Caco-2 (cell line): ENCODE measurements at regions not wholly inside any gene's neighbourhood (a gene's known extent, or its start where the extent isn't known, plus 50 kb on each side); places are given as distances from the start of the nearest gene placed in this dataset.

Source experiments
- BruUV-seq: library from RNA; stranded (reverse); fragments of 400-500 nt; replicated peaks from 2 replicates; lab custom pipeline; 2021; lab: Mats Ljungman, UMichigan
- CTCF ChIA-PET: fragments of 300-600 bp; sonication (Branson Sonifier 250); formaldehyde crosslinking; loops from one replicate; lab custom pipeline; 2022; ENCODE audit warnings: antibody characterized with exemption; lab: Charles Lee
- POLR2A ChIA-PET: fragments of 300-600 bp; sonication (Branson Sonifier 250); formaldehyde crosslinking; loops from one replicate; lab custom pipeline; 2022; ENCODE audit warnings: antibody characterized with exemption; lab: Charles Lee
- DNase-seq, 2 experiments: peaks; one replicate each; pipeline versions ENCODE4 v3.0.0 to v3.0.0-alpha.2; 2020 to 2022
- H3K27me3 ChIP-seq: replicated peaks from 2 replicates; pipeline ENCODE4 v1.6.0; 2011; ENCODE audit warnings: low read length; ENCODE audit not compliant: control insufficient read depth, insufficient read depth
- H3K36me3 ChIP-seq: 2 replicates; pipeline ENCODE4 v1.5.1; 2011; ENCODE audit warnings: low read length; ENCODE audit not compliant: control insufficient read depth, insufficient read depth
- H3K4me1 ChIP-seq: fragments of 250-450 bp; sonication (Bioruptor Pico); 2 replicates; pipeline ENCODE4 v1.5.1; 2020; ENCODE audit warnings: mild to moderate bottlenecking
- H3K4me3 ChIP-seq: 2 replicates; pipeline ENCODE4 v1.5.1; 2011; ENCODE audit warnings: low read depth, mild to moderate bottlenecking, control low read depth, low read length
- H3K9me3 ChIP-seq: fragments of 250-450 bp; sonication (Bioruptor Pico); 2 replicates; pipeline ENCODE4 v1.5.1; 2020; ENCODE audit warnings: mild to moderate bottlenecking, moderate library complexity
- H3K27ac Mint-ChIP-seq: one replicate; pipeline ENCODE4 v1.8.0; 2022; ENCODE audit warnings: mixed read lengths; ENCODE audit not compliant: unreplicated experiment
- H3K27me3 Mint-ChIP-seq: one replicate; pipeline ENCODE4 v1.8.0; 2022; ENCODE audit warnings: mixed read lengths; ENCODE audit not compliant: insufficient read depth, unreplicated experiment
- H3K36me3 Mint-ChIP-seq: one replicate; pipeline ENCODE4 v1.8.0; 2022; ENCODE audit warnings: mild to moderate bottlenecking, mixed read lengths; ENCODE audit not compliant: insufficient read depth, unreplicated experiment
- H3K4me1 Mint-ChIP-seq: one replicate; pipeline ENCODE4 v1.8.0; 2022; ENCODE audit warnings: low read depth, mixed read lengths; ENCODE audit not compliant: unreplicated experiment
- H3K4me3 Mint-ChIP-seq: one replicate; pipeline ENCODE4 v1.8.0; 2022; ENCODE audit warnings: mild to moderate bottlenecking, moderate library complexity, mixed read lengths; ENCODE audit not compliant: unreplicated experiment
- H3K9me3 Mint-ChIP-seq: one replicate; pipeline ENCODE4 v1.8.0; 2022; ENCODE audit warnings: mixed read lengths; ENCODE audit not compliant: unreplicated experiment
- intact Hi-C: fragments of 100-400 bp; cut with micrococcal nuclease; formaldehyde crosslinking; loops from one replicate; pipeline ENCODE4 v1.10.0; 2022; ENCODE audit not compliant: unreplicated experiment
- TF ChIP-seq, protein P1 (sequence below), 2 experiments: fragments of 200-600 bp in 1 of 2; IDR thresholded peaks; 1 replicate in 1 of 2; 2 replicates in 1 of 2; pipeline versions ENCODE4 v1.5.1 to v1.8.0; 2011 to 2022; ENCODE audit warnings: antibody characterized with exemption in 1 of 2, control low read depth in 1 of 2, inconsistent platforms in 1 of 2, low read depth in 1 of 2, low read length in 1 of 2, mild to moderate bottlenecking in 1 of 2, moderate library complexity in 1 of 2; ENCODE audit not compliant: insufficient read depth in 1 of 2, severe bottlenecking in 1 of 2, unreplicated experiment in 1 of 2

DNA sequence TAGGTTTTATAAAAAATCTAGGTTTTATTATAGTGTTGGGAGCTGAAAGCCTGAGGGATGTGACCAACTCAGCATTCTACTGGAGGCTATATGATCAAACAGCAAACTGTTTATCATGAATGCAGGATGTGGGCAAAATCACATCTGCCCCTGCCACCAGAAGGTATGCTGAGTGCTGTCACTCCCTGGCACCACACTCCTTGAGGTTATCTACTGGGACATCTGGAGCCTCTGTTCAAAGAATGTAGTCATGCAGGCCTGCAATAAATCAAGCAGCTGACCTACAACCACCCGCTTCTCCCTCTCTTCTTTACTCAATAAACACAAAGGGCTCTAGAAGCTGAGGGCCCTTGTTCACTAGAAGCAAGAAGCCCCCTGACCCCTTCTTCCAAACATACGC lies 328.4 kb upstream of the DDX18 start:
- Mint-ChIP-seq H3K27me3 (no peaks in the 10 kb centered on the region), H3K36me3 (no peaks in the 10 kb centered on the region), H3K4me1 (no peaks in the 10 kb centered on the region), H3K27ac (no peak overlapping the region), H3K9me3 (peaks cover 16% of the 10 kb centered on the region), H3K4me3 (no peak overlapping the region)
- H3K36me3 ChIP-seq, result no peaks in the 10 kb centered on the region
- H3K4me1 ChIP-seq, result no peaks in the 10 kb centered on the region
- no peaks in the 10 kb centered on the region for H3K27me3 ChIP-seq
- TF ChIP-seq, protein P1, sequence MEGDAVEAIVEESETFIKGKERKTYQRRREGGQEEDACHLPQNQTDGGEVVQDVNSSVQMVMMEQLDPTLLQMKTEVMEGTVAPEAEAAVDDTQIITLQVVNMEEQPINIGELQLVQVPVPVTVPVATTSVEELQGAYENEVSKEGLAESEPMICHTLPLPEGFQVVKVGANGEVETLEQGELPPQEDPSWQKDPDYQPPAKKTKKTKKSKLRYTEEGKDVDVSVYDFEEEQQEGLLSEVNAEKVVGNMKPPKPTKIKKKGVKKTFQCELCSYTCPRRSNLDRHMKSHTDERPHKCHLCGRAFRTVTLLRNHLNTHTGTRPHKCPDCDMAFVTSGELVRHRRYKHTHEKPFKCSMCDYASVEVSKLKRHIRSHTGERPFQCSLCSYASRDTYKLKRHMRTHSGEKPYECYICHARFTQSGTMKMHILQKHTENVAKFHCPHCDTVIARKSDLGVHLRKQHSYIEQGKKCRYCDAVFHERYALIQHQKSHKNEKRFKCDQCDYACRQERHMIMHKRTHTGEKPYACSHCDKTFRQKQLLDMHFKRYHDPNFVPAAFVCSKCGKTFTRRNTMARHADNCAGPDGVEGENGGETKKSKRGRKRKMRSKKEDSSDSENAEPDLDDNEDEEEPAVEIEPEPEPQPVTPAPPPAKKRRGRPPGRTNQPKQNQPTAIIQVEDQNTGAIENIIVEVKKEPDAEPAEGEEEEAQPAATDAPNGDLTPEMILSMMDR (IDR thresholded peaks at IDR 0.05; ENCODE audit: insufficient read depth in 1 of 2, low read depth in 1 of 2, low read length in 1 of 2, severe bottlenecking in 1 of 2, unreplicated experiment in 1 of 2), result no peak
- ChIA-PET CTCF (no interaction called here), POLR2A (no interaction called here)
- BruUV-seq, result no TSS peak
- intact Hi-C loops, result no loop called here
- no peaks in the 10 kb centered on the region for H3K9me3 ChIP-seq
- no peak overlapping the region for H3K4me3 ChIP-seq
- no peak for DNase-seq

DNA sequence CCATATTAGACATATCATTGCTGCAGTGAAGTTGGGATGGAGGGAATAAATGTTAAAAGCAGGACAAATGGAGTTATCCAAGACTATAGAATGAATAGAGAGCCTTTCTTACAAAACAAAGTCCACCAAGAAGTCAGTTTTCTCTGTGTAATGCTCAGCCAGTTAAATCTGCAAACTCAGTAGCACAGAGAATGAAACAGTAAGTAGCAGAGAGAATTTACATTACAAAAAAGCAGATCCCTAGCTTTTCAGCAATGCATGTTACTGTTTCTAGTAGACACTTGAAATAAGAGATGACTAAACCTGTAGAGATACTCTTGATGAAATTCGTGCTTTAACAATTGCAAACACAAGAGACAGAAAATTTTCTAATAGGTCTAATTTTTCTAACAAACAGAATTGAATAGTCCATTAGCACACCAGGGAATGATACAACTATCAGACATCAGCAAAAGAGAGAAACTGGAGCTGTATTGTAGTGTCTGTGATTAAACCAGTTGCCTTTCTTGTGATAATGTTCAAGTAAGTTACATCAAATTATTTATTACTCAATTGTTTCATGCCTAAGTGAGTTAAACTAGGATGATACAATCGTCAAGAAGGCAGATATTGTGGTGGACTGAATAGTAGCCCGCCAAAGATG lies 322.2 kb upstream of the DDX18 start:
- H3K4me3 ChIP-seq, result no peak overlapping the region
- H3K27ac Mint-ChIP-seq, result no peak overlapping the region
- BruUV-seq, result no TSS peak
- H3K4me1 Mint-ChIP-seq, result no peaks in the 10 kb centered on the region
- no peak overlapping the region for H3K4me3 Mint-ChIP-seq
- no peaks in the 10 kb centered on the region for H3K4me1 ChIP-seq
- no peaks in the 10 kb centered on the region for H3K27me3 Mint-ChIP-seq
- no peaks in the 10 kb centered on the region for H3K36me3 ChIP-seq
- intact Hi-C loops, result no loop called here
- H3K36me3 Mint-ChIP-seq, result no peaks in the 10 kb centered on the region
- TF ChIP-seq, protein P1 (IDR thresholded peaks at IDR 0.05; ENCODE audit: insufficient read depth in 1 of 2, low read depth in 1 of 2, low read length in 1 of 2, severe bottlenecking in 1 of 2, unreplicated experiment in 1 of 2), result no peak
- DNase-seq, result no peak
- peaks cover 1% of the 10 kb centered on the region for H3K9me3 Mint-ChIP-seq
- H3K9me3 ChIP-seq, result no peaks in the 10 kb centered on the region
- CTCF ChIA-PET, result no interaction called here
- POLR2A ChIA-PET, result no interaction called here
- H3K27me3 ChIP-seq, result no peaks in the 10 kb centered on the region

DNA sequence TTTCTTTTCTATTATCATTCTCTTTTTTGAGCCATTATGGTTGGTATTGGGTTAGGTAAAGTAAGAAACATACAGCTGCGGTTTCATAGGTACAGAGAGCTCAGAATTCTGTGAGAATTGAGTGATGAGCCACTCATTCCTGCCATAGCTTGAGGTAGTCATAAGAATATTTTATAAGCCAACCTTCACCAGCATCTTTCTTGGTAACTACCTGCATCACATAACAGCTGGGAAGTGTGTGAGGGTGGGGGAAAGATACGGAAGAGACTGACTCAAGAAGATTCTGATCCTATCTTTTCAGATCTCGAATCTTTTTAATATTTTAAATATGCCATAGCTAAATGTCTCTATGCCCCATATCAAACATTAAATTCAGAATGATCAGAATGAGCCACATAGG lies 313.8 kb upstream of the DDX18 start:
- ChIA-PET CTCF (no interaction called here), POLR2A (no interaction called here)
- peaks cover 4% of the 10 kb centered on the region for H3K27me3 Mint-ChIP-seq
- no peaks in the 10 kb centered on the region for H3K4me1 ChIP-seq
- no peak for DNase-seq
- no TSS peak for BruUV-seq
- no peaks in the 10 kb centered on the region for H3K9me3 Mint-ChIP-seq
- H3K27ac Mint-ChIP-seq, result no peak overlapping the region
- no peaks in the 10 kb centered on the region for H3K36me3 Mint-ChIP-seq
- TF ChIP-seq, protein P1 (IDR thresholded peaks at IDR 0.05; ENCODE audit: insufficient read depth in 1 of 2, low read depth in 1 of 2, low read length in 1 of 2, severe bottlenecking in 1 of 2, unreplicated experiment in 1 of 2), result no peak
- H3K4me3 Mint-ChIP-seq, result no peak overlapping the region
- no peaks in the 10 kb centered on the region for H3K36me3 ChIP-seq
- peaks cover 4% of the 10 kb centered on the region; the same call in 1 of the 2 replicates for H3K9me3 ChIP-seq
- H3K4me1 Mint-ChIP-seq, result no peaks in the 10 kb centered on the region
- H3K4me3 ChIP-seq, result no peak overlapping the region
- intact Hi-C loops, result no loop called here
- no peaks in the 10 kb centered on the region for H3K27me3 ChIP-seq
